K562 (cell line): ENCODE measurements at regions not wholly inside any gene's neighbourhood (a gene's known extent, or its start where the extent isn't known, plus 50 kb on each side); places are given as distances from the start of the nearest gene placed in this dataset.

Source experiments
- BRF1 ChIP-seq: IDR thresholded peaks from 3 replicates; pipeline ENCODE4 v1.6.1; 2011; ENCODE audit warnings: borderline replicate concordance, mild to moderate bottlenecking; ENCODE audit not compliant: insufficient read length; ENCODE audit errors: extremely low read depth
- CHD1 ChIP-seq: fragments of 200-600 bp; sonication (generic); IDR thresholded peaks from one replicate; pipeline ENCODE4 v1.6.1; 2012; ENCODE audit warnings: mild to moderate bottlenecking, moderate library complexity, low read length, inconsistent platforms
- EGR1 ChIP-seq: fragments of 450-650 bp; conservative IDR thresholded peaks from 2 replicates; pipeline ENCODE4 v1.6.1; 2017; ENCODE audit warnings: mild to moderate bottlenecking
- FOXP1 ChIP-seq: sonication (generic); formaldehyde crosslinking; IDR thresholded peaks from 2 replicates; pipeline ENCODE4 v1.8.0; 2022; ENCODE audit warnings: mild to moderate bottlenecking, missing genetic modification reagents
- FUS ChIP-seq: fragments of 200-400 bp; formaldehyde crosslinking; optimal IDR thresholded peaks from 2 replicates; pipeline ENCODE3; 2017; ENCODE audit warnings: low read depth, low read length
- PRMT5 ChIP-seq: sonication (generic); formaldehyde crosslinking; IDR thresholded peaks from 2 replicates; pipeline ENCODE4 v1.5.0; 2020; ENCODE audit warnings: missing genetic modification reagents
- TAF1 ChIP-seq: IDR thresholded peaks from 2 replicates; pipeline ENCODE4 v1.6.1; 2011; ENCODE audit warnings: mild to moderate bottlenecking, low read length, moderate library complexity; ENCODE audit not compliant: insufficient read depth, control insufficient read depth, severe bottlenecking; ENCODE audit errors: extremely low read depth
- ZBED1 ChIP-seq: IDR thresholded peaks from 2 replicates; pipeline ENCODE4 v1.6.1; 2014
- ZBTB1 ChIP-seq: sonication (generic); formaldehyde crosslinking; IDR thresholded peaks from 2 replicates; pipeline ENCODE4 v1.8.1; 2023; ENCODE audit warnings: missing genetic modification reagents, low read depth, mild to moderate bottlenecking, borderline replicate concordance
- ZNF263 ChIP-seq: sonication (generic); formaldehyde crosslinking; IDR thresholded peaks from 2 replicates; pipeline ENCODE4 v1.8.0; 2022; ENCODE audit warnings: mild to moderate bottlenecking, missing genetic modification reagents, borderline replicate concordance
- ZNF431 ChIP-seq: sonication (generic); formaldehyde crosslinking; IDR thresholded peaks from 2 replicates; pipeline ENCODE4 v1.8.0; 2022; ENCODE audit warnings: mild to moderate bottlenecking, missing genetic modification reagents
- ZNF436 ChIP-seq: fragments of 250-450, 450-650 bp; sonication (Bioruptor Pico); formaldehyde crosslinking; IDR thresholded peaks from 2 replicates; pipeline ENCODE4 v1.7.0; 2020; ENCODE audit warnings: mild to moderate bottlenecking
- TF ChIP-seq, protein P1 (sequence below), 2 experiments: IDR thresholded peaks; 2 replicates each; pipeline ENCODE4 v1.6.1; 2012; ENCODE audit warnings: improper control_type of control experiment in 2 of 2, low read depth in 2 of 2, low read length in 2 of 2, borderline replicate concordance in 1 of 2
- TF ChIP-seq, protein P2 (sequence below): fragments of 450-650 bp; IDR thresholded peaks from 2 replicates; pipeline ENCODE4 v1.6.1; 2016; ENCODE audit warnings: mild to moderate bottlenecking, moderate library complexity

DNA sequence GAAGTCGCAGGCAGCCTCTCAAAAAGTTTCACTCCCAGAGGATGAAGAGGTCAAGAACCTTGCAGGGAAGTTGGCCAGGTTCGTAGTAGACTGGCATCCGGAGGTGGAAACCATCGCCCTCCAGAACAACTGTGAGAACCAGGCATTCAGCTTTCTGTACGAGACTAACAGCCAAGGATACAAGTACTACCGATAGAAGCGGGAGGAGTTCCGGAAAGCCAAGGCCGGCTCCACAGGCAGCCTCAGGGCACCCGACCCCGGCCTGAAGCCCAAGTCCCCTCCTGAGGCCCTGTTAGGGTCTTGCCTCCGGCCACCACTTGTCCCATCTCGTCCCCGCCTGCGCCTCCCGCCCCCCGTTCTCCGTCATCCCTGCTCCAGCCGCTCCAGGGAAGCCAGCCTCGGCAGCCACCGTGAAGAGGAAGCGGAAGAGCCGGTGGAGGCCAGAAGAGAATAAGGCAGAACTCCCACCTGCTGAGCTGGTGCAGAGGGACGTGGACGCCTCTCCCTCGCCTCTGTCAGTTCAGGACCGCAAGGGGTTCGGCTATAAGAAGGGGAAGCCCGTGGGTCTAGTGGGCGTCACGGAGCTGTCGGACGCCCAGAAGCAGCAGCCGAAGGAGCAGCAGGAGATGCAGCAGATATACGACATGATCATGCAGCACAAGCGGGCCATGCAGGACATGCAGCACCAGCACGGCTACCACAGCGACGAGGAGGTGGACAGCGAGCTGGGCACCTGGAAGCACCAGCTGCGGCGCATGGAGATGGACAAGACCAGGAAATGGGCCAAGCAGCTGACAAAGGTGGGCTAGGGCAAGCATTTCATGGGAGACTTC, 366.8 kb upstream of the ATXN7L3B start (continued):
- TF ChIP-seq, protein P1, sequence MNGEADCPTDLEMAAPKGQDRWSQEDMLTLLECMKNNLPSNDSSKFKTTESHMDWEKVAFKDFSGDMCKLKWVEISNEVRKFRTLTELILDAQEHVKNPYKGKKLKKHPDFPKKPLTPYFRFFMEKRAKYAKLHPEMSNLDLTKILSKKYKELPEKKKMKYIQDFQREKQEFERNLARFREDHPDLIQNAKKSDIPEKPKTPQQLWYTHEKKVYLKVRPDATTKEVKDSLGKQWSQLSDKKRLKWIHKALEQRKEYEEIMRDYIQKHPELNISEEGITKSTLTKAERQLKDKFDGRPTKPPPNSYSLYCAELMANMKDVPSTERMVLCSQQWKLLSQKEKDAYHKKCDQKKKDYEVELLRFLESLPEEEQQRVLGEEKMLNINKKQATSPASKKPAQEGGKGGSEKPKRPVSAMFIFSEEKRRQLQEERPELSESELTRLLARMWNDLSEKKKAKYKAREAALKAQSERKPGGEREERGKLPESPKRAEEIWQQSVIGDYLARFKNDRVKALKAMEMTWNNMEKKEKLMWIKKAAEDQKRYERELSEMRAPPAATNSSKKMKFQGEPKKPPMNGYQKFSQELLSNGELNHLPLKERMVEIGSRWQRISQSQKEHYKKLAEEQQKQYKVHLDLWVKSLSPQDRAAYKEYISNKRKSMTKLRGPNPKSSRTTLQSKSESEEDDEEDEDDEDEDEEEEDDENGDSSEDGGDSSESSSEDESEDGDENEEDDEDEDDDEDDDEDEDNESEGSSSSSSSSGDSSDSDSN (IDR thresholded peaks at IDR 0.05; ENCODE audit: borderline replicate concordance in 1 of 2, low read depth in 2 of 2, low read length in 2 of 2): peak in 1 of 2 experiments; percentile 79; a peak in 2 of 4 replicates
- TF ChIP-seq PRMT5 (CRISPR knock-in tag) (no peak), ZNF436 (CRISPR knock-in tag) (no peak), FUS (no peak), ZBTB1 (CRISPR knock-in tag) (0 out of 2 replicates have a peak, but pooled peaks have one; percentile 40), ZNF431 (peak; percentile 69; the same call in 1 of the 2 replicates), CHD1 (peak; percentile 40), FOXP1 (CRISPR knock-in tag) (no peak), ZBED1 (0 out of 2 replicates have a peak, but pooled peaks have one; percentile 29), TAF1 (peak; percentile 57), BRF1 (no peak), ZNF263 (CRISPR knock-in tag) (peak; percentile 91), EGR1 (0 out of 2 replicates have a peak, but pooled peaks have one; percentile 9)
- TF ChIP-seq, protein P2, sequence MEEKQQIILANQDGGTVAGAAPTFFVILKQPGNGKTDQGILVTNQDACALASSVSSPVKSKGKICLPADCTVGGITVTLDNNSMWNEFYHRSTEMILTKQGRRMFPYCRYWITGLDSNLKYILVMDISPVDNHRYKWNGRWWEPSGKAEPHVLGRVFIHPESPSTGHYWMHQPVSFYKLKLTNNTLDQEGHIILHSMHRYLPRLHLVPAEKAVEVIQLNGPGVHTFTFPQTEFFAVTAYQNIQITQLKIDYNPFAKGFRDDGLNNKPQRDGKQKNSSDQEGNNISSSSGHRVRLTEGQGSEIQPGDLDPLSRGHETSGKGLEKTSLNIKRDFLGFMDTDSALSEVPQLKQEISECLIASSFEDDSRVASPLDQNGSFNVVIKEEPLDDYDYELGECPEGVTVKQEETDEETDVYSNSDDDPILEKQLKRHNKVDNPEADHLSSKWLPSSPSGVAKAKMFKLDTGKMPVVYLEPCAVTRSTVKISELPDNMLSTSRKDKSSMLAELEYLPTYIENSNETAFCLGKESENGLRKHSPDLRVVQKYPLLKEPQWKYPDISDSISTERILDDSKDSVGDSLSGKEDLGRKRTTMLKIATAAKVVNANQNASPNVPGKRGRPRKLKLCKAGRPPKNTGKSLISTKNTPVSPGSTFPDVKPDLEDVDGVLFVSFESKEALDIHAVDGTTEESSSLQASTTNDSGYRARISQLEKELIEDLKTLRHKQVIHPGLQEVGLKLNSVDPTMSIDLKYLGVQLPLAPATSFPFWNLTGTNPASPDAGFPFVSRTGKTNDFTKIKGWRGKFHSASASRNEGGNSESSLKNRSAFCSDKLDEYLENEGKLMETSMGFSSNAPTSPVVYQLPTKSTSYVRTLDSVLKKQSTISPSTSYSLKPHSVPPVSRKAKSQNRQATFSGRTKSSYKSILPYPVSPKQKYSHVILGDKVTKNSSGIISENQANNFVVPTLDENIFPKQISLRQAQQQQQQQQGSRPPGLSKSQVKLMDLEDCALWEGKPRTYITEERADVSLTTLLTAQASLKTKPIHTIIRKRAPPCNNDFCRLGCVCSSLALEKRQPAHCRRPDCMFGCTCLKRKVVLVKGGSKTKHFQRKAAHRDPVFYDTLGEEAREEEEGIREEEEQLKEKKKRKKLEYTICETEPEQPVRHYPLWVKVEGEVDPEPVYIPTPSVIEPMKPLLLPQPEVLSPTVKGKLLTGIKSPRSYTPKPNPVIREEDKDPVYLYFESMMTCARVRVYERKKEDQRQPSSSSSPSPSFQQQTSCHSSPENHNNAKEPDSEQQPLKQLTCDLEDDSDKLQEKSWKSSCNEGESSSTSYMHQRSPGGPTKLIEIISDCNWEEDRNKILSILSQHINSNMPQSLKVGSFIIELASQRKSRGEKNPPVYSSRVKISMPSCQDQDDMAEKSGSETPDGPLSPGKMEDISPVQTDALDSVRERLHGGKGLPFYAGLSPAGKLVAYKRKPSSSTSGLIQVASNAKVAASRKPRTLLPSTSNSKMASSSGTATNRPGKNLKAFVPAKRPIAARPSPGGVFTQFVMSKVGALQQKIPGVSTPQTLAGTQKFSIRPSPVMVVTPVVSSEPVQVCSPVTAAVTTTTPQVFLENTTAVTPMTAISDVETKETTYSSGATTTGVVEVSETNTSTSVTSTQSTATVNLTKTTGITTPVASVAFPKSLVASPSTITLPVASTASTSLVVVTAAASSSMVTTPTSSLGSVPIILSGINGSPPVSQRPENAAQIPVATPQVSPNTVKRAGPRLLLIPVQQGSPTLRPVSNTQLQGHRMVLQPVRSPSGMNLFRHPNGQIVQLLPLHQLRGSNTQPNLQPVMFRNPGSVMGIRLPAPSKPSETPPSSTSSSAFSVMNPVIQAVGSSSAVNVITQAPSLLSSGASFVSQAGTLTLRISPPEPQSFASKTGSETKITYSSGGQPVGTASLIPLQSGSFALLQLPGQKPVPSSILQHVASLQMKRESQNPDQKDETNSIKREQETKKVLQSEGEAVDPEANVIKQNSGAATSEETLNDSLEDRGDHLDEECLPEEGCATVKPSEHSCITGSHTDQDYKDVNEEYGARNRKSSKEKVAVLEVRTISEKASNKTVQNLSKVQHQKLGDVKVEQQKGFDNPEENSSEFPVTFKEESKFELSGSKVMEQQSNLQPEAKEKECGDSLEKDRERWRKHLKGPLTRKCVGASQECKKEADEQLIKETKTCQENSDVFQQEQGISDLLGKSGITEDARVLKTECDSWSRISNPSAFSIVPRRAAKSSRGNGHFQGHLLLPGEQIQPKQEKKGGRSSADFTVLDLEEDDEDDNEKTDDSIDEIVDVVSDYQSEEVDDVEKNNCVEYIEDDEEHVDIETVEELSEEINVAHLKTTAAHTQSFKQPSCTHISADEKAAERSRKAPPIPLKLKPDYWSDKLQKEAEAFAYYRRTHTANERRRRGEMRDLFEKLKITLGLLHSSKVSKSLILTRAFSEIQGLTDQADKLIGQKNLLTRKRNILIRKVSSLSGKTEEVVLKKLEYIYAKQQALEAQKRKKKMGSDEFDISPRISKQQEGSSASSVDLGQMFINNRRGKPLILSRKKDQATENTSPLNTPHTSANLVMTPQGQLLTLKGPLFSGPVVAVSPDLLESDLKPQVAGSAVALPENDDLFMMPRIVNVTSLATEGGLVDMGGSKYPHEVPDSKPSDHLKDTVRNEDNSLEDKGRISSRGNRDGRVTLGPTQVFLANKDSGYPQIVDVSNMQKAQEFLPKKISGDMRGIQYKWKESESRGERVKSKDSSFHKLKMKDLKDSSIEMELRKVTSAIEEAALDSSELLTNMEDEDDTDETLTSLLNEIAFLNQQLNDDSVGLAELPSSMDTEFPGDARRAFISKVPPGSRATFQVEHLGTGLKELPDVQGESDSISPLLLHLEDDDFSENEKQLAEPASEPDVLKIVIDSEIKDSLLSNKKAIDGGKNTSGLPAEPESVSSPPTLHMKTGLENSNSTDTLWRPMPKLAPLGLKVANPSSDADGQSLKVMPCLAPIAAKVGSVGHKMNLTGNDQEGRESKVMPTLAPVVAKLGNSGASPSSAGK: peak; percentile 88
